ENCODE measurements at regions not wholly inside any gene's neighbourhood (a gene's known extent, or its start where the extent isn't known, plus 50 kb on each side); places are given as distances from the start of the nearest gene placed in this dataset.

GRCh38 chr18:2424420-2424819, 146.9 kb downstream of the METTL4 start:
- no peak for DNase-seq (ENCODE audit: low spot score)

- DNase-seq (ENCODE audit: low spot score): no peak
Measured at GRCh38 chr18:2425426-2426317, 145.6 kb downstream of the METTL4 start.

GRCh38 chr18:2430191-2430590, 141.1 kb downstream of the METTL4 start:
- DNase-seq (ENCODE audit: low spot score): no peak

DNA sequence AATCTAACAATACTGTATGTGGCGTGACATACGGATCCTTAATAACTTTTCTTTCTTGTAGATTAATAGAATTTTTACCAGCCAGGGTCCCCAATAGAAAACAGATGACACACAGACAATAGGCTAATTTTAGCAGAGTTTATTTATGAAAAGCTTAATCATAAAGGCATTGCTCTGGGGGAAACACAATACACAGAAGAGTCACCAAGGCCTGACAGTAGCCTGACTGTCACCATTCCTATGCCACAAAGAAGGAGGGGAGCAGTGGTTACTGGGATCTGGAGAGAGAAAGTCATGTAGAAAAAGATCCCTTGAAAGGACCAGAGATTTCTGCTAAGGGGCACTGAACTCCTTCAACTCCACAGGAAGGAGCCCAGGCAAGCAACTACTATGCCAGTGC, 139.5 kb downstream of the METTL4 start:
- DNase-seq (ENCODE audit: low spot score): peak; percentile 52

- no peak for DNase-seq (ENCODE audit: low spot score)
Measured at GRCh38 chr18:2433366-2433765, 137.9 kb downstream of the METTL4 start.

DNA sequence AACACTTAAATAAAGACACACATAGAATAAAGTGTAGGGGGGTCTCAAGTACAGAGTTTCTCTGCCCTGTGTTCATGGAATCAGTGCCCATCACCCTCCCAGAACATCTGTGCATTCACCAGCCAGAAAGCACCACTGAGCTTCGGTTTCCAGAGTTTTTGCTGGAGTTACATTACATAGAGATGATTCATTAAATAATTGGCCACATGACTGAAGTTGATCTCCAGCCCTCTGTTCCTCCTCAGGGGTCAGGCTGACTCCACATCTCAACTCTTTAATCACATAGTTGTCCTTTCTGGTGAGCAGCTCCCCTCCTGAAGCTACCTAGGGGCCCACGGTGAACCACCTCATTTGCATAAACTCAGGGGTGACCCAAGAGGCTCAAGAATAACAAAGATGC, 129.8 kb downstream of the METTL4 start:
- no peak for DNase-seq (ENCODE audit: low spot score)

DNA sequence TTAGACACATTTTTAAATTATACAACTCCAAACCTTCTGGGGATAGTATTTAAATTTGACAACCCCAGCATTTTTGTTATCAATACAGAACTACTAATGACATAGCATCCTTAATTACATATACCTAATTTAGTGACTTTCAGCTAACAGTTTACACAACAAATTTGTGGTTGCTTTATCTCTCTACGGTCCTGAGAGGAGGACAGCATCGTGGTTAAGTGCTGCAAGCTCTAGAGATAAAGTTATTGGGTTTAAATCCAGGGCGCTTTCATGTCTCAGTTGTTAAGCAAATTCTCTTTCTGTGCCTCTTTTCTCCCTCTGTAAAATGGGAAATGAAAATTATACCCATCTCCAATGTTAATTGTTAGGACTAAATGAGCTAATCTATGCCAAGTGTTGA, 129.3 kb downstream of the METTL4 start:
- DNase-seq (ENCODE audit: low spot score): no peak

- no peak for DNase-seq (ENCODE audit: low spot score)
Measured at GRCh38 chr18:2442726-2443275, 128.5 kb downstream of the METTL4 start.

GRCh38 chr18:2444201-2444875, 127.0 kb downstream of the METTL4 start:
- no peak for DNase-seq (ENCODE audit: low spot score)

- no peak for DNase-seq (ENCODE audit: low spot score)
Measured at GRCh38 chr18:2448565-2449151, 122.6 kb downstream of the METTL4 start.

GRCh38 chr18:2451556-2451955, 119.7 kb downstream of the METTL4 start:
- no peak for DNase-seq (ENCODE audit: low spot score)

DNA sequence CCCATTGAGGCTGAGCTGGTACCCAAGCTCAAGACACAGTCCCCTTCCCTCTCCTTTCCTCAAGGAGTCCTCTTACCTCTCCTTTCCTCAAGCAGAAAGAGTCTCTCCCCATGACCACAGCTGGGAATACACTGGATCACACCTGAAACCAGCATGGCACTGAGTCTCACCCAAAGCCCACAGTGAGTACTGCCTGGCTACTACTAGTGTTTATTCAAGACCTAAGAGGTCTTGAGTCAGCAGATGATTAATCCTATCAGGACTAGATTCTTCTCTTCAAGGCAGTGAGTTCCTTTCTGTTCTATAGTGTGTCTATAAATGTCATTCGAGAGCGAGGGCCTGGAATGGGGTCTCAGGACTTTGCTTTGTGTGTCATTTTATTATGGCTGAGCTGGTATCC, 111.4 kb downstream of the METTL4 start:
- DNase-seq (ENCODE audit: low spot score): no peak

GRCh38 chr18:2466978-2467377, 104.3 kb downstream of the METTL4 start:
- no peak for DNase-seq (ENCODE audit: low spot score)

GRCh38 chr18:2468051-2468450, 103.3 kb downstream of the METTL4 start:
- DNase-seq (ENCODE audit: low spot score): no peak

DNA sequence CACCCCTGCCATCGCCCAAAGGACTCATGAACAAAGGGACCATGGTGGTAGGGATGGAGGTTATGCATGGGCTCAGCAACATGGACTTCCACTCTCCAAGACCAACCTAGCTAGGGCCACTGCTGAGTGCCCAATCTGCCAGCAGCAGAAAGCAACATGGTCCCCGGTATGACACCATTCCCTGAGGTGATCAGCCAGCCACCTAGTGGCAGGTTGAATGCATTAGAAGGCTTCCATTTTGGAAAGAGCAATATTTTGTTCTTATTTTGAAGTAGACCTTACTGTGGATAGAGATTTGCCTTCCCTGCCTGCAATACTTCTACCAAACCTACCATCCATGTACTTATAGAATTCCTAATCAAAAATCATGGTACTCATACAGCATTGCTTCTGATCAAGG, 99.8 kb downstream of the METTL4 start:
- no peak for DNase-seq (ENCODE audit: low spot score)

DNA sequence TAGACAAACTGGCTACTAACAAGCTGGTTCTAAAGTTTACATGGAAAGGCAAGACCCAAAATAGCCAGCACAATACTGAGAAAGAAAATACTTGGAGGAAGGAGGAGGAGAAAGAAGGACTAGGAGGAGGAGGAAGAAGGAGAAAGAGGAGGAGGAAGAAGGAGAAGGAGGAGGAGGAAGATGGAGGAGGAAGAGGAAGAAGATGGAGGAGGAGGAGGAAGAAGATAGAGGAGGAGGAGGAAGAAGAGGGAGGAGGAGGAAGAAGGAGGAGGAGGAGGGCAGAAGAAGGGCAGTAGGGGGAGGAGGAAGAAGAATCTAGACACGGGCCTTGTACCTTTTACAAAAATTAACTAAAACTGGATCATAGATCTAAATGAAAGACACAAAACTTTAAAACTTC, 92.6 kb downstream of the METTL4 start:
- no peak for DNase-seq (ENCODE audit: low spot score)

- DNase-seq (ENCODE audit: low spot score): no peak
Measured at GRCh38 chr18:2480536-2480935, 90.8 kb downstream of the METTL4 start.

DNA sequence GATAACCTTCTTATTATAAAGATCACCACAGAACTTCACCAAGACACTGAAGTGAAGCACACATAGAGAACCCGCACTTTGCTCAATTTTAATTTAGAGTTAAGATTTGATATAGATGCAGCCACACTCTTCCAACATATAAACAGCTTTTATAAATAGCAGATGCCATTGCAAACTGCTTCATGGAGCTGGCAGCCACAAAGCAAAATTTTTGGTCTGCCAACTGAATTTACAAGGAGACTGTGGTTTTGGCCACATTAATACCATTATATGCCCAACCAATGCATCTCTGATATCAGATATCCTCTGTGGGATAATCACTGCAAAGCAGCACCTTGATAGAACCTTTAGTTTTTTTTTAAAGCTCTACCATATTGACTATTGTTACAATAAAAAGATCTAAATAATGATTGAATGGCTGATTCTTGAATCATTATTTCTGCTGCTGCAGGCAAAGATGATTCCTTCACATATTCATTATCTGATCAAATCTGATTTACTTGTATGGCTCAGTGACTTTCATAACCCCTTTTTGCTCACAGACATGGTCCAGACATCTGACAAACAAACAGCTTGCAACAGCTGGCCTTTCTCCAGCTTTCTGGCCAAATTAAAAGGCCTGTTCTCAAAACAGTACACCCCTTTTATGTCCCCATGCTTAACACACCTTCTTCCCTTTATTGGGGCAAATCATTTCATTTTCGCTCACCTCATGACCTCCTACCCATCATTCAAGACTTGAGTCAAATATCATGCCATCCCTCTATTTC, 88.4 kb downstream of the METTL4 start:
- DNase-seq (ENCODE audit: low spot score): no peak

GRCh38 chr18:2485983-2486382, 85.3 kb downstream of the METTL4 start:
- no peak for DNase-seq (ENCODE audit: low spot score)

DNA sequence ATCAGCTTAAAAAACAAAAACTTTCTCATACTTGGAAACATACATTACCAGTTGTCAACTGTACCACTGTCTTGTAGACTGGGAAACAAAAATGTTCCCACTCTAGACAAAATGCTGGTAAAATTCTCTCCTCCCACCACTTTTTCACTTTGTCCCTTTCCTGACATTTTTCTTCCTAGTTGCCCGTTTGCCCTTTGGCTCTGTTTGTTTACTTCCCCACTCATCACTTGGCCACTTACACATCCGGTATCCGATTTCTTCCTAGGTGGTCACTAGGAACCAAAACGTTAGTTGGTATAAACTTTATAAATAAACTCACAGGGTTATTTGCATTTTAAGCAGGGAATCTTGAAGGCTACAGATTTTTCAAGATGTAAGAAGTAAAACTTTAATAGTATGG, 84.9 kb downstream of the METTL4 start:
- no peak for DNase-seq (ENCODE audit: low spot score)
